GM21529 (cell line): ENCODE measurements at regions not wholly inside any gene's neighbourhood (a gene's known extent, or its start where the extent isn't known, plus 50 kb on each side); places are given as distances from the start of the nearest gene placed in this dataset.
"Not testable (repeated sequence)": the region's sequence is repeated elsewhere in the genome, so short reads cannot be mapped to it uniquely, and the experiment has no call there.

Source experiments
- ATAC-seq: cut with Tn5 transposase; IDR thresholded peaks from one replicate; pipeline ENCODE4 v1.9.1; 2021; ENCODE audit not compliant: unreplicated experiment

DNA sequence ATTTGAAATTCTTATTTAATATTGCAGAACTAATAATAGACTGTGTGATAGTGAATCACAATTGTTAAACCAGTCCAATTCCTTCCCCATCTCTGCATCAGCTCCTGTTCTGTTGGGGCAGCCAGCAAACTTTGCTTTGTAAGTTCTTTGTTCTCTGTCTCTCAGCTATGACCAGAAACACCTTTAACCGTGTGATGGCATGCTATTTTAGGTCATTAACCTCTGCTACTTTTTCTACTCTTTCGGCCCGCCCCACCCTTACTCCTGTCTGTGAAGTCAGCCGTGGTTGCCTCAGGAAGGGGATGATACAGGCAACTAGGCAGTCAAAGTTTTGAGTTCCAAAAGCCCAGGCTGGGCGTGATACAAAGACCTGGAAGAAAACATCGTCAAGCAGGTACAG lies 51.3 kb upstream of the EGFL6 start:
- ATAC-seq: no peak

DNA sequence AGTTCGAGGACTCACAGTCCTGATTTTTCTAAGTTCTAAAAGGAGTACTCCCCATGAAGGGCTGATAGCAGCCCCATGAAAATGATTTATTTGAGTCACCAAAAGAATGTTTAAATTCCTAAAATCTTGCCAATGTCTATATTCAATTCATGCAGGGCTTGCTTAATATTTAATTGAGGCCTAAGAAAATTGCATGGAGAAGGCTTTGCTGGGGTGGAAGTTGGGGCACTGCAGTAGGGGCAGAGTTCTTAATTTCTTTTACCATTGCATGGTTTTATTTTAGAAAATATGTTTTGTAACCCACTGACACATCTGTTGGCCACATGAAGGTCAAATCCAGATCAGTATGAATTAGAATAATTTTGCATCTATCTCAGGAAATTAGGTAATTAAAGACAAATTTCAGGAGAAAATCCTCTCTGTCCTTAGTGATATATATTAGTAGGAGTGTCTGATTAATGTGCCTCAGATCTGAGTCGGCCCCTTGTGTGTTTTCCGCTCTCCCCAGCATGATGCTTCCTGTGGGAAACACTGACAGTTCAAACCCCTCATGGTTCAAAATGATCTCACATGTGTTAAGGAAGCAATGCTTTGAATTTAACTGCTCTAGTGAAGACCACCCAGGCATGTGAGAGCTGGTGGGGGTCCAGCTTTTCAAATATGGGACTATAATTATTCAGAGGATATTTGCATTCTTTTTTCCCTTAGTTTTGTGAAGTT lies 54.0 kb upstream of the EGFL6 start:
- ATAC-seq: no peak

DNA sequence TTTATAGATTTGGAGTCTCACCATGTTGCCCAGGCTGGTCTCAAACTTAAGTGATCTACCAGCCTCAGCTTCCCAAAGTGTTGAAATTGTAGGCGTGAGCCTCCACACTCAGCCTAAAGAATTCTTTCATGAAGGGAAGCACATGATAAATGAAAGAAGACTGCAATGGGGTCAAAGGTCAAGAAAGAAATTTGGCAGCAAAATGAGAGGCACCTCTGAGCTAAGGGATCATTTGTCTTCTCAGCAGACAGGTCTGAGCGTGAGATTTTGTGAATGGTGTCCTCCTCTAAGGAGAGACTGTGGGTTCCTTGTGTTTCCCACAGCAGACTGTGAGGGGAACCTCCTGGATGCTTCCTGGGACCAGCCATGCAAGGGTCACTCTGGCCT lies 57.5 kb upstream of the EGFL6 start:
- ATAC-seq: no peak

DNA sequence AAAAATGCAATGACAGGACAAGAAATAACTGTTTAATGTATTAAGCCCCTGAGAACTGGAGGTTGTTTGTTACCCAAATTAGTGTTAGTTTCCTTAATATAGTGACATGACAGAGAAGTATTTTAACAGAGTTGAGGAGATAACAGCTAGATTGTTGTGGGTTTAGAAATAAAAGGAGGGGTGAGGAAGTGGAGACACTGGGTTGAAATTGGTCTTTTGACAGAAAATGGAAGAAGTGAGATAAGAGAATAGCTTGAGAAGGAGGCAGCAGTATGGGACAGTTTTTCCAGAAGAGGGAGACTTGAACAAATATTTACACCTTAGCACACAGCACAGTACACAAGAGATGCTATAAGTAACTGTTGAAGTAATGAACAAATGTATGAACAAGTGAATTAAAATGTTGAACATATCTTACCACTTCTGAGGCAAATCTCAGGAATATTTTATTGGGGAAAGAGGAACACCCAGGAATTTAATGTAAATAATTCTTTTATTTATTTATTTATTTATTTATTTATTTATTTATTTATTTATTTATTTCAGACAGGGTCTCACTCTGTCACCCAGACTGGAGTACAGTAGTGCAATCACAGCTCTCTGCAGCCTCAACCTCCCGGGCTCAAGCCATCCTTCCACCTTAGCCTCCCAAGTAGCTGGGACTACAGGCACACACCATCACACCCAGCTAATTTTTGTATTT lies 58.0 kb upstream of the EGFL6 start:
- ATAC-seq: no peak

- no peak for ATAC-seq
Observed at GRCh38 chrX:13507893-13508292, 61.5 kb upstream of the EGFL6 start.

DNA sequence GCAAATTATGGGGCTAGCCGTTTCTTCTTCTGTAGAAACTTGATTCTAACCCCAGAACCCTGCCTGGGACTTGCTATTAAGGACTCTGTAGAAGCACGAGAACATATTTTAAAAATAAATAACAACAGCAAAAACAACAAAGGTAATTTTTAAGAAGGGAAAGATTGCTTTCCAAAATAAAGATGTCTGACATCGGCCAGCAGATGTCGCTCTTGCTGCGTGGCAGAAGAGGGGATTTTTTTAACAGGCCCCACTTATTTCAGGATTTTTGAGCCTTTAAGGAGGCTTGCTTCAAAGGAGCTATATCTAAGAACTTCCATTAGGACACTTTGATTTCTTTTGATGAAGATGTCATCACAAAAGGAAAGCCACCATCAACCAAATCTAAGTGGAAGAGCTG lies 62.8 kb upstream of the EGFL6 start:
- no peak for ATAC-seq

DNA sequence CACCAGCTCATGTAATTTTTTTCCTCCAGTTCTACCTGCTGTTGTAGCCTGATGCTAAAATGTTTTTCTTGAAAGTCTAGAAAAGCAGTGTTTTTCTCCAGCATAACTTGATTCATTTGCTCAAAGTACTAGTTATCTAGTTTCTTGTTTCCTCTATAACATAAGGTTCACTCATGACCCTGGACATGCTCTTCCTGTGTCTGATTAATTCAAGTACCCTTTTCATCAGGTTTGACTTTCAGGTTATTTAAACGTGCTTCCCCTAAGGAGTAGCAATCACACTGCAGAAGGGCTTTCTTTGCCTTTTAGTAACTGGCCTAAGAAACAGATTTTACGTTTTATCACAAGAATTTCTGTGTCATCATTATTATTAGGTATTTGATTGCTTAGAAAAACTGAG lies 66.8 kb upstream of the EGFL6 start:
- no peak for ATAC-seq

GRCh38 chrX:13499736-13500135 lies 69.7 kb upstream of the EGFL6 start:
- no peak for ATAC-seq

DNA sequence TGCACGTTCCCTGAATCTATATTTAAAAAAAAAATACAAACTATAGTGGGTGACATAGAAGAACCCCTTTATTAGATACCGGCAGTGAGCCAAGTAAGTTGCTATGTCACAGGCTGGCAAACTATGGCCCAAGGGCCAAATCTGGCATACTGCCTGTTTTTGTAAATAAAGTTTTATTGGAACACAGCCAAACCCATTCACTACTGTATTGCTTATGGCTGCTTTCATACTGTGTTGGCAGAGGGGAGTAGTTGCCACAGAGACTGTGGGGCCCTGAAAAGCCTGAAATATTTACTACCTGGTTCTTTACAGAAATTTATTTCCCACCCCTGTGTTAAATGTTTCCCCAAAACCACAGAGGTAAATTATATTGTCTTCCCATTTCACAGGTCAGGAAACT lies 71.2 kb upstream of the EGFL6 start:
- ATAC-seq: no peak

DNA sequence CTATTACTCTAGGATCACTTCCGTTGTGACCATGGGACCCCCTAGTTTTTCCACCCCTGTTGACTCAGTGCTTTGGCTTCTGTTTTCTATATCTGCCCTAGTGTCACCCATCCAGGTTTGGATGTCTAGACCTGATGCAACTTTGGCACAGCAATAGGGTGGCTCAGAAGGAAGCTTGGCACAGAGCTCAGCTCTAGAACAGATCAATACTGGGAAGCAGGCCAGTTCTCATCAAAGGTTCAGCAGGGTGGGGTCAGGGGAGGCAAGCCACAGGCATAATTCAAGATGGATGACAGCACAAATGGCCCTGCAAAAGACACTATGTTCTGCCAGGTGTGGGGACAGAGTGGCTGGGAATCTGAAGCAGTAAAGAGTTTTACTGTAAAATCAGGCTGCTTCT lies 74.2 kb upstream of the EGFL6 start:
- ATAC-seq: no peak

DNA sequence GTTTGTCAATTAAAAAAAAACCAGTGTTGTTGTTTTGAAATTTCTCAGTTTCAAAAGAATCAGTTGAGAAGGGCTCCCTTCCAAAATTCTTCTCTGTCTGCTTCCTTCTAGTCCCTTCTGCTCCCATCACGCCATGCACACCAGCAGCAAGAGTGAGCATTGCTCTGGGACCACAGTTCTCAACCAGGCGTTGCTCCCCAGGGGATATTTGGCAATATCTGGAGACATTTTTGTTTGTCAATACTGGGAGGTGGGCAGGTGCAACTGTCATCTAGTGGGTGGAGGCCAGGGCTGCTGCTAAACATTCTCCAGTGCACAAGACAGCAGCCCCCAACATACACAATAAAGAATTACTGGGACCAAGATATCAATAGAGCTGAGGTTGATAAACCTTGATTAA lies 74.8 kb upstream of the EGFL6 start:
- no peak for ATAC-seq

- no peak for ATAC-seq
Observed at GRCh38 chrX:13493659-13494058, 75.7 kb upstream of the EGFL6 start.

DNA sequence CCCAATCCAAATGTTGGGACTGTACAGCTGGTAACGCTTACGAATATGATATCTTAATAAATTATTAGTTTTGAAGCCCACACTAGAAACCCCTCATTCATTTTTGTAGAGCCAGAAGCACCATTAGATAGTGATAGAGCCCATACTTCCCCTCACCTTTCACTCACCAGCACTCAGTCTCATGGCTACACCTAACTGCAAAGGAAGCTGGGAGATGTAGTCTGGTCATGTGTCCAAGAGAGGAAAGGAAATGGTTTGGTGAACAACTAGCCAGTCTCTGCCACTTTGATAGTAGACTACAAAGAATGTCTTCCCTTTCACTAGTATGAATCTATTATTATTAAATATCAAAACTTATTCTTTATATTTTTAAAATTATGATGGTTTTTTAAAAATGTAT lies 77.1 kb upstream of the EGFL6 start:
- ATAC-seq: no peak

GRCh38 chrX:13491061-13491460 lies 78.3 kb upstream of the EGFL6 start:
- ATAC-seq: no peak

GRCh38 chrX:13489454-13489853 lies 79.9 kb upstream of the EGFL6 start:
- no peak for ATAC-seq

- peak; percentile 66 for ATAC-seq
Observed at GRCh38 chrX:13487731-13488505, 81.5 kb upstream of the EGFL6 start.

- ATAC-seq: no peak
Observed at GRCh38 chrX:13485167-13485566, 84.2 kb upstream of the EGFL6 start.

DNA sequence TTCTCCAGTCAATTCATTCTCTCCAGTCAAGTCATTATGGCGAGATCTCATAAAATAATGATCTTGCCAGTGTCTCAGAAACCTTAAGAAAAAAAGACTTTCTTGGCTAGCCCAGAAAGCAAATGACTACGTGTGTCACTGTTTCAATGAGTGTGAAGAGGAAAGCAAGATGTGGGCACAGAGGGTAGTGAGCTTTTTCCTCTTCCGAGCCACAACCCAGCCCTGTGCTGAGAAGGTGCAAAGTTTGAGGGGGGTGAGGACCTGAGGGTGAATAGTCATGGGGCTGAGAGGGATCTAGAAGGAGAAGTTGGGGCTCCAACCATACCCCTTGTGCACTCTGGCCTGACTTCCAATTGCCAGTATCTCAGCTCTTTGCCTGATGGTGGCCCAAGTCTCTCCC lies 85.6 kb upstream of the EGFL6 start:
- no peak for ATAC-seq

GRCh38 chrX:13482746-13483541 lies 86.5 kb upstream of the EGFL6 start:
- no peak for ATAC-seq

- ATAC-seq: not testable (repeated sequence)
Observed at GRCh38 chrX:13480780-13481179, 88.6 kb upstream of the EGFL6 start.

- ATAC-seq: no peak
Observed at GRCh38 chrX:13479452-13479813, 90.0 kb upstream of the EGFL6 start.
